NCI-H526 (cell line): ENCODE measurements at regions not wholly inside any gene's neighbourhood (a gene's known extent, or its start where the extent isn't known, plus 50 kb on each side); places are given as distances from the start of the nearest gene placed in this dataset.

Experiments
- DNase-seq, 2 experiments: peaks; one replicate each; lab custom pipeline; 2025; lab: John Stamatoyannopoulos, UW

DNA sequence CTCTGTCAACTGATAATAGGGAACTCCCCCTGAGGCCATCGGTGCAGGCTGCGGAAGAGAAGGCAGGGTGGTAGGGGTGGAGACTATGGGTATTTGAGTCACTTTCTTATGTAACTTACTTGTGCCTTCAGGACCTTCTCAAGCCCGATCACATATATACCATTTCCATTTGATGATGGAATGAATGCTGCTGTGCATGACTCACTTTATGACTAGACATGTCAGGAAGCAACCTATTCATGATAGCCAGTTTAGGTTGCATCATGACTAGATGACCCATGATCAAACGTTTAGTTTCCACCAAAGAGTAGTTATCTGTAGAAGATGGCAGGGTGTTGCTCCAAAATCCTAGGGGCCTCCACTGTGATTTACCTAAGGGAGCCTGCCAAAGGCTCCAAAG lies 435.5 kb downstream of the DTHD1 start:
- no peak for DNase-seq

DNA sequence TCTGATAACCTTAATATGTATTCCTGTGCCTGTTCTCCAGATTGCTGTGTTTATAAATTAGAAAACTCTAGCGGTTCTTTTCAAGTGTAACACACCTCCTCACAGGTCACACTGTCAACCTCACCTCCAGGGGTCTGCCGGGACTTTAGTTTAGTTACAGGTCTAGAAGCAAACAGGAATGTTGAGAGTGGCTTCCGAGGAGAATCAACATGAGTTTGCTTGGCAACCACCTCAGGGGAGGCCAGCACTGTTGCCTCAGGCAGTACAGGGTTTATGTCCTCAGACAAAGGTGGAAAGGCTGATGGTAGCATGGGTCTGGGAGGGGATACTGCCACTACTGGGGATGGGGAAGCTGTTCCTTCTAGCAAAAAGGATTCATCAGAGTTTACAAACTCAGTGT lies 438.0 kb downstream of the DTHD1 start:
- no peak for DNase-seq

DNA sequence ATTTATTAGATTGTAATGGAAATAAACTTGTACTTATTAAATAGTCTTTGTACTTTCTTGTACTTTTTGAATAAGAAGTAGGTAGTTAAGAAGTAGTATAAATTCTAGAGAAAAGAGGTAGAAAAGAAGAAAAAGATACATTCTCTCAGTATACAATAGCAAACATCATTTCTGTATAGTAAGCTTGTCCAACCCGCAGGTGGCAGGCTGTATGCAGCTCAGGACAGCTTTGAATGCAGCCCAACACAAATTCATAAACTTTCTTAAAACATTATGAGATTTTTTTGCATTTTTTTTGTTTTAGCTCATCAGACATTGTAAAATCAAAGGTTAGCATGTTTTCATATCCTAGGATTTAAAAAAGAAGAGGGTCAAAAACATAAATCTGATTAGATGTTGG lies 441.6 kb downstream of the DTHD1 start:
- no peak for DNase-seq

DNA sequence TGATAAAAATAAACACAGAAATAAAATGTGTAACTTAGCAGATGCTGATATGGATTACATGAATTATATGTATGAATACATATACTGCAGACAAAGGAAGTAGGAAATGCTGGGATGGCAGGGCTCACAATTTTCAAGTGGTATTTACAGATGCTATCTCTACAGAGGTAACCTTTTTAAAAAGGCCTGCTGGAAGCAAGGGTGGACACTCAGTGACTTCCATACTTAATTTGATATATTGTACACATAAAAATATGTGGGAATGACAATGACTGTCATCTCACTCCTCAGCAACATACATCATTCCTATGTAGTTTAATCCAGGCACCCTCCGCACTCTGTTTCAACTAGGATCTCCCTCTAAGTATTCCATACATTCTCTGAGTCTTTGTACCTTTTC lies 452.9 kb downstream of the DTHD1 start:
- no peak for DNase-seq

DNA sequence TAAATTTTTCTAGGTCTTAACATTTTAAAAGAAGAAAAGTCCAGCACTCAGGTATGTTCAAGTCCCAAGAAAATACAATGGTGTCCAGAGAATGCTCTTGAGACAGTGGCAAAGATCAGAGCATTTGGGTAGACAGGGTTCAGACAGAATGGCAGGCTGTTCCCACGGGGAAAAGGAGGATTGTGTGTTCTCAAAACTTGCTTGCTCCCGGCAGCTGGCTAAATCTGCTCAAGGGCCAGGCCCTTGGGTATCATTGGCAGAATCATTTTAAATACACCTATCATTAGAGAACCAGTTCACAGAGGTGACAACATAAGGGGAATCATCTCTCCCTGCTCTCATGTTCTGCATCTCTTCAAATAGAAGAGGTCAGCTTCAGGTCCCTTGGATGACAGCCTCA lies 456.3 kb downstream of the DTHD1 start:
- no peak for DNase-seq

DNA sequence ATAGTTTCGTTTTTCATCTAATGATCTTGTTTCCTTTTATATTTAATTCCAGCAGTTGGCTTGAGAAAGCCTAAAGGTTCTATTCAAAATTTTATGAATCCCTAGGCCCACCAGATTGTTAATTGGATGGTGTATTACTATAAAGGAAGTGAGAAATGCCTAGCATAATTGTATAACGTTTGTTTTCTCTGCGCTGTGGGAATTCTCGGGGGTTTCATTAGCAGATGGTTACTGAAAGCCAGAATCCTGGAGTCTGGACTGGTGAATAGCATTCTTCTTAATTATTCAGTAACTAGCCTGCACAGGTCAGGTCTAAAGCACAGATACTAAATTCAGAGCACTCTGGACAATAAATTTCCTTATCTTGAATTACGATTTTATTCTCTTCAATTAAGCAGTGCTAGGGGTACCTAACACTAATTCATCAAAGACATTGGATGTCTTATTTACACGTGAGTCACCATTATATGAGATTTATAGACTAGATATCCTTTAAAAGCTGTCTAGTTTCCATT lies 459.4 kb downstream of the DTHD1 start:
- DNase-seq, result no peak

DNA sequence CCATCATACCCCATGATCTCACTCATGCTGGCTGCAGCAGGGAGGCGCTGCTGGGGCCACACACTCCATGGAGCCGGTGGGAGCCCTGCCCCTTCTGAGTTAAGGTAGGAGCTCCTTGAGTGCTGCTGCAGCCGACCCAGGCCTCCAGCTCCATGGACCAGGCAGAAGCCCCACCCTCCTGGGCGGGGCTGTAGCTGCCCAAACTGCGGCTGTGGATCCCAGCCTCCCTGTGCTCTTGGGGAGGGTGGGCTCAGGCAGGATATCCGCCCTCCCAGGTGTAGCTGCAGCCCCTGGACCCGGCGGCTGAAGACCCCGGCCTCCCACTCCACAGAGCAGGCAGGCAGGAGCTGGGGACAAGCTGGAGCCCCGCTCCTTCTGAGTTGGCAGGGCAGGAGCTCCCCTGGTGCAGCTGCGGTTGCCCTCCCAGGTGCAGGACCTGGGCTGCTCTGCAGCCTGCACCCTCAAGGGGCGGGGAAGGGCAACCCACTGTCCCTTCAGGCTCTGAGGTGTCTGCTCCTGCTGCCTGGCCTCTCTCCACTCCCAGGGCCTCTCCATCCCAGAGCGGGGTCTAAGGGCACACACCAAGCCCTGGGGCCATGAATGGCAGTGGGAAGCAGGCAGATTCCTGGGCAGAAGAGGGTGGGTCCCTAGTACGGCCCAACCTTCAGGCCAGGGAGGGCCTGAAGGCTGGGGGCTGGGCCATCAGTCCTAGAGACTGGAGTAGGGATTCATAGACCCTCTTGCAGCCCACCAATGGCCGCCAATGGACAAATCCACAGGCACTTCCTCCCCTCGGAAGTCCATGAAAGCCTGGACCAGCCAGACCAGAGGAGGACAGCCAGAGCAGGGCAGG lies 466.1 kb downstream of the DTHD1 start:
- DNase-seq, result no peak

DNA sequence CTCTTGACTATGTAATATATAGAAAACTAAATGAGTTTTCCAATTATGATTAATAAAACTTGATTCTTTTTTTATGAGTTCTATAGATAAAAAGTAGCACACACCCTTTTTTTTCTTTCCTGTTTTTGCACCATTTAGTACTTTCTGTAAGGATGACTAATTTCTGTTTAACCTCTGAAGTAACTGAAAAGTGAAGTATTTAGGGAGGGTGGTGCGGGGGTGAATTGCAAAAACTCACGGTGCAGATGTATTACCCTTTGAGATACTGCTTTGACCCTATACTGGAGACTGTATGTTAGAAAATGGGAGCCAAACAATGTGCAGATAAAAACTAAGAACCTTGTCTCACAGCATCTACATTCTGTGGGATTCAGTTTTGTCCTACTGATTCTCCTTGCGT lies 471.6 kb downstream of the DTHD1 start:
- DNase-seq, result no peak

DNA sequence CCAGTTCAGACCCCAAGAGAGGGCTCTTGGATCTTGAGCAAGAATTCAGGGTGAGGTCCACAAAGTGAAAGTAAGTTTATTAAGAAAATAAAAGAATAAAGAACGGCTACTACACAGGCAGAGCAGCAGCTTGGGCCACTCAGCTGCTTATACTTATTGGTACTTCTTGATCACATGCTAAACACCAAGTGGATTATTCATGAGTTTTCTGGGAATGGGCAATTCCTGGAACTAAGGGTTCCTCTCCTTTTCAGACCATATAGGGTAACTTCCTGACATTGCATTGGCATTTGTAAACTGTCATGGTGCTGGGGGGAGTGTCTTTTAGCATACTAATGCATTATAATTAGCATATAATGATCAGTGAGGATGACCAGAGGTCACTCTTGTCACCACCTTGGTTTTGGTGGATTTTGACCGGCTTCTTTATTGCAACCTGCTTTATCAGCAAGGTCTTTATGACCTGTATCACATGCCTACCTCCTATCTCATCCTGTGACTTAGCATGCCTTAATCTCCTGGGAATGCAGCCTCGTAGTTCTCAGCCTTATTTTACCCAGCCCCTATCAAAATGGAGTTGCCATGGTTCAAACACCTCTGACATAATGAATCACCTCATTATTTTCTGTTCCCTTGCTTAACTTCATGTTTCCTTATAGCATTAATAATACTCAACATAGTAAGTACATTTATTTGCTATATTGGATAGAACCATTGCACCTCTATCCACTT lies 476.3 kb downstream of the DTHD1 start:
- DNase-seq, result no peak

DNA sequence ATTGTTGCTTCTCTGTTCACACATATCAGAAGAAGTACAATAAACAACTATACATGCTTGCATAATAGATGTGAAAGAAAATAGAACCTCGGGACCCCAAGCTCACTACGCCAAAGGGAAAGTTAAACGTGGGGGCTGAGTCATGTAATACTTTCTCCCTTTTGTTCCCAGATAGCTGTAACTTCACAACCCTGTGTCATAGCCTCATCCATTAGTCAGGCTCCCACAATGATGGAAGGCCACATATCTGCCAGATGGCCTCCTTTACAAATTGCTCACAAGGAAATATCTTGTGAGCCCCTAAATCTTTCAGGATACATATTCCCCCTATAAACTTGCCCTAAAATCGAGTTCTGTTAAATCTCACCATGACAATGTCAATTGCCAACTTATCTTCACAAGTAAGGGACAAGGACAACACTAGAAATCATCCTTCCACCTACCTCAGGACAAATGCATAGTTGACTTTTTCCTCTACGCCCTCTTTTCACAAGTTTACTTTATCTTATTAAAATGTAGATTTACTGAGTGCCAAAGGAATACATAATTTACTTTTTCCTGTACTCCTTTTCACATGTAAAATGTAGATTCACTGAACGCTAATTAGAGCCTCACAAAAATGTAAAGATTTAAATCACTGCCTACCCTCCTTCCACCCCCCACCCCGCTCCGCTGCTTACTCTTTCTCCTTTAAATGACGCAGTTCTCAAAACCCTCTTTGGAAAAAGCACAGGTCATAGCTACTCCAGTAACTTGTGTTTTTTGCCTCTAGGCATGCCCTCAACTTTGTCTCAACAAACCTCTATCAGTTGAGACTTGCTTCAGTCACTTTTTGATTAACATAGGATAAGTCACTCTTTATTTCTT lies 477.1 kb downstream of the DTHD1 start:
- DNase-seq, result no peak

DNA sequence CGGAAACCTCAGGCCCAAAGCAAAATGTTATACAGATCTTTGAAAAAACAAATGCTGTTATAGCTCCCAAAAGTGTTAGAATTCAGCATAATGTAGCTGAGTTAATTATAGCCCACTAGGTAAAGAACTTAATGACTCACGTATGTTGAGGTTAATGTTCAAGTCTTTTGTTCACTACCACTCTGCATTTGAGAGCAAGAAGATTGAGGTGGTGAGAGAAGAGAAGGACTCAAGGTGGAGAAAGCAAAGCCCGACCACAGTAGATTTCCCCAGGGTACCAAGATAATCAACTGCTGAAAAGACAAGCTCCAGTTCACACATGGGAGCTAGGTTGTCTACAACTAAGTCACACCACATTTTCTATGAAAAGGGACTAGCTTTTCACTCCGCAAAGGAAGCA lies 480.2 kb downstream of the DTHD1 start:
- DNase-seq, result no peak

DNA sequence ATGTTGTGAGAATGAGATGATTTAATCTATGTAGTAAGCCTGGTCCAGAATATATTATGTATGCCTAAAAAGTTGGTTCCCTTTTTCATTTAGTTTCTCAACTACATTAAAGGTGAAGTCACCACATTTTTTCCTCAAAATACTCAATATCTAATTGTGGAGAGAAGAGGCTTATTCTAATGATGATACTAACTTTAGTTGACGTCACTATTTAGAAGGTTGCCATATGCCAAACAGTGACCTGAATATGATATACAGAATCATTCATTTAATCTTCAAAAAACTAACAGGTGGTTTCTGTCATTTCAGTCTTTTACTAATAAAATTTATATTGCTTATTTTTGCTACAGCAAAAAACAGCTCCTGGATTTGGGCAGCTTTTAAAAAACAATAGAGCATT lies 480.7 kb upstream of the NWD2 start:
- DNase-seq, result no peak

DNA sequence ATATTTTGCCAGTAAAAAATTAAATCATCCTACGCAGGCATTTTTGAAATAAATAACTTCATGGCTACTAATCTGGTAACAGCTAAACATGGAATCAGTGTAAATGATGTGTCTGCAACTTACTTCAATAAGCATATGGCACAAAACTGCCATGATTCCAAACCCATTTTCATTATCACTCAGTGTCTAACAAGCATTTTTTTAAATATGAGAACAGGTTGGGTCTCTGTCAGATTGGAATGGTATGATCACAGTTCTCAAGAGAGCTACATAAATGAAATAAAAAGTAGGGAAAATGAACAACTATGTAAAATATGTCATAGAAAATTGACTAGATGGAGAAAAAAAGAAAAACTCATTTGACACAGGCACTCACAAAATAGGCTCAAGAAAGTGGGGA lies 476.9 kb upstream of the NWD2 start:
- no peak for DNase-seq

DNA sequence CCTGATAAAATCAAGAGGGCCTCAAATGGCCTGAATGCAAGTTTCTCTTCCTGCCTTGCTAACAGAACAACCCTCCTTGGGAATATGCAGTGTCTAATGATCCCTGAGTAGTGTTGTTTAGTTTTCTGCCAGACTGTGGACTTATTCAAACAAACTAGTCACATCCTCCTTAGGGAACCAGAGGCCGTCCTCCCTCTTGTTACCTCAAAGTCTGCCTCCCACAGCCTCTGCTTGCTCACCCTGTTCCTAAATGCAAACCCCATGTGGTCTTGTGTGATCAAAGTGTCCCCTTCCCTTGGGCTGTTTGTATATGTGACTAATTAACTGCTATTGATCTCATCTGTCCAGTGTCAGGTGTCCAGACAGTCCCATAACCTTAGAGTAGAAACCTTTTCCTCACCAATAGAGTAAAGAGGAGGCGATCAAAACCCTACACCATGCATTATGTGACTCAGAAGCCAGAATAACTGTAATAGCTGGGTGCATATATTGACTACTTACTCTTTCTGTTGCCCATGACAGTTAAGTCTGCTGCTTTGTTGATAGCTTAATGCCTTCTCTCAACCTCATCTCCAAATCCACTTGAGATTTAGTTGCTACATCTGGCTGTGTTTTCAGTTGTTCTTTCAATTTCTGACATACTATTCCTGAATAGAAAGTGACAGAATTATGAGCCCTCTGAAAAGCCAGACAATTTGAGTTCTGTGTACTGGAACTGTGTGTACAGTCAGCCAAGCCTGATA lies 473.0 kb upstream of the NWD2 start:
- DNase-seq, result no peak

DNA sequence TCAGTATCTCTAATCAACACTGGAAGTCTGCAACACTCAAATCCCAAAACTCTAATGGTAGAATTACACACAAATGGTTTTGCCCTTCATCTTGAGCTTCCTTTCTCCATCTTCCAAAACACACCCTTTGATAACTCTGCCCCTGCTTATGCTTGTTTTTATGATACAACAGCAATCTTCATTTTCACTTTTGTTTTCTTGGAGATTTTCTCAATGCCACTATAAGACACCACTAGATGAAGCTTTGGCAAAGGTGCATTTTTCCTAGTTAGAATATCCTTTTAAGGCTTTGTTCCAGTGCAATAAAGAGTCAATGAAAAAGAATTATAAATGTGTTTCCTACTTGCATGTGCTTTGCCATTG lies 472.4 kb upstream of the NWD2 start:
- DNase-seq, result no peak

DNA sequence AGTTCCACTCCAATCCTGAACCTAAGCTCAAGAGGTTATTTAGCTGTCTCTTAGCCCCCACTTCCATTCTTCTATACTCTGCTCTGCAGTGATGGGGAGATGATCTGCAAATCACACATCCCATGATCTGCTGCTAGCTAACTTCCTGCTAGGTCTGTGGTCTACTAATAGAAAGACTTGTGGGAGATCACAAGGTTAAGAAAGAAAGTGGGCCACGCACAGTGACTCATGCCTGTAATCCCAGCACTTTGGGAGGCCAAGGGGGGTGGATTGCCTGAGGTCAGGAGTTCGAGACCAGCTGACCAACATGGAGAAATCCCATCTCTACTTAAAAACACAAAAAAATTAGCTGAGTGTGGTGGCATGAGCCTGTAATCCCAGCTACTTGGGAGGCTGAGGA lies 471.1 kb upstream of the NWD2 start:
- no peak for DNase-seq

DNA sequence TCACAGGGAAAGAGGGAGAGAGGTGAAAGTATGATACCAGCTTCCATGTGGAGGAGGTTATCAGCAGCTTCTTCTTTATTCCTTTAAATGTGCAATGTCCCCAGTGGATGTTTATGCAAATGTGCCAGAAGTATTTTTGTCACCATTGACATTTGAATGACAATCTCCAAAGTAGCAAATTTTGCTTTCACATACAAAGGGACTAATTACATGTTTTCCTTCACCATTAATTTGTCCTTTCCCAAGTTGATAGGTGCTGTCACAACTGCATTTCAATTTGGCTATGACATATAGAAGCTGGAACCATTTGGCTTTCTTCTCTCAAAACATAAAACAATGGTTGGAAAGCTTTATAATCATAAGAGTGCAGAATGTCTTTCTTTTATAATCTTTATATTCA lies 469.0 kb upstream of the NWD2 start:
- DNase-seq, result no peak

DNA sequence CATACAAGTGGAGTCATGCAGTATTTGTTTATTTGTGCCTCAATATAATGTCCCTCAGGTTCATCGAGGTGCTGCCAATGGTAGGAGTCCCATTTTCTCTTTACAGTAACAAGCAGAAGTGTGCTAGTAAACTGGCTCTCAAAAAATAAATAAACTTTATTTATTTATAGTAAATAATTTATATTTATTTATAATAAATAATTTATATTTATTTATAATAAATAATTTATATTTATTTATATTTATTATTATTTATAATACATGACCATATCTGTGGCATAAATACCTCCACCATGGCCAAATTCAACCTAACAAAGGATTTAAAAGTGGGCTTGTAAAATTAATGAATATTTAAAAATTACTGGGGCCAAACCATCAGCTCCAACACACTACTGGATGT lies 464.9 kb upstream of the NWD2 start:
- no peak for DNase-seq

DNA sequence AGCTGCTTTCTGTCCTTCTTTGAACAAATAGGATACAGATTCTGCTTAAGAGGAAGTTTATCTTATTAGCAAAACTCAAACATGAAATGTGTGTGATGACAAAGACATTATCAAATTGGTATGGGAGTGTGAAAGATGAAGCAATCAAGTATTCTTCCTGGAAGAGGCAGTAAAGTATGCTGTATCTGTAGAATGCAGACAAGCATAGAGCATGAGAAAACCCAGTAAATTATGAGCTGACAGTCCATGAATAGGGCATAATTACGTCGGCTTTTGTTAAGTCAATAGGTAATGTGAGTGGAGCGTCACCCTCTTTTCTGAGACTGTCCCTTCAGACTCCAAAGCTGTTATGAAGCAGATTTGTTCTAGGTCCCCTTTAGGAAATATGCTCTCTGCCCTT lies 458.6 kb upstream of the NWD2 start:
- no peak for DNase-seq

DNA sequence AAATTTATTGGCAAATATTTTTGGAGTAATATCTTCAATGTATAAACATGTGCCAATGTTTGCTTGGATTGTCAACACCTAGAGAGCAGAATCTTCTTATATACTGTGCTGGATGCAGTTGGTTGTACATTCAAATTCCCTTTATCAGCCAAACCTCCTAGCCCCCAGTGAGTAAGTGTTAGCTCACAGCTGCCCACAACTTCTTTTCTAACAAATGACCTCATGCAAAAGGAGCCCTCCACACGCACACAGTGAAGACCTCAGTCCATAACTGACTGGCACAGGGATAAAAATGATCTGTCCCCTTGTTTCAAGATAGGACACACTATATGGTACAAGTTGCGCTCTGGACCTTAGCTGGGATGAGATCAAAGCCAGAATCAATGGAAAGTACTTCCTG lies 458.0 kb upstream of the NWD2 start:
- no peak for DNase-seq

DNA sequence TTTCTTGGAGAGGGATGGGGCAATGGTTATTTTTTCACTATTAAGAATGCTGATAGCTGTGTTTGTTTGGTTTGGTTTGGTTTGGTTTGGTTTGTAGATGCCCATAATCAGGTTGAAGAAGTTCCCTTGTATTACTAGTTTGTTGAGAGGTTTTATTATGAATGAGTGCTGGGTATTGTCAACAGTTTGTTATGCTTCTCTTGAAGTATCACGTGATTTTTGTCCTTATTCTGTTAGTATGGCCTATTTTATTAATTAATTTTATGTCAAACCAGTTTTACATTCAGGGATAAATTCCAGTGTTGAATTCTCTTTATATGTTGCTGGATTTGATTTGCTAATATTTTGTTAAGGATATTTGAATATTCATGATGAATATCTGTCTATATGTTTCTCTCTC lies 449.8 kb upstream of the NWD2 start:
- no peak for DNase-seq

DNA sequence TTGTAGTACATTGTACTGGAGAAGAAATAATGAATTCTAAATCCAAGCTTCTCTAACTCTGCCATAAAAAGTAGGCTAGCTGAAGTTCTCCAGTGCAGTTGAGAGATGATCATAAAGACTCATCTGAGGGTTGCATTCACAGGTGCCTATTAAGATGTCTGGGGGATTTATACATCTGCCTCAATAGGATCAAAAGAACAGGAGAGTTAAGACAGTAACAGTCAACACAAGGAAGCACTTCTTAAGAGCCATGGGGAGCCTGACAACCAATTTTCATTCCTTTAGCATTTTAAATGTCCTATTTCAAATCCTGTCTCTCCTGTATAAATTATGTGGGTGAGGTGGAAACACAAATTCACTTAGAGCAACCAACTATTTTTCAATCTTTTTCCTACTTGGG lies 432.4 kb upstream of the NWD2 start:
- no peak for DNase-seq
